GM12892 (cell line): ENCODE measurements at regions not wholly inside any gene's neighbourhood (a gene's known extent, or its start where the extent isn't known, plus 50 kb on each side); places are given as distances from the start of the nearest gene placed in this dataset.

Experiments used
- POLR2A ChIP-seq: IDR thresholded peaks from 2 replicates; pipeline ENCODE4 v1.6.1; 2011; ENCODE audit warnings: low read depth, low read length, control low read depth
- POLR2AphosphoS5 ChIP-seq: IDR thresholded peaks from 2 replicates; pipeline ENCODE4 v1.6.1; 2011; ENCODE audit warnings: low read depth, low read length, control low read depth
- TAF1 ChIP-seq: IDR thresholded peaks from 2 replicates; pipeline ENCODE4 v1.6.1; 2011; ENCODE audit warnings: low read depth, mild to moderate bottlenecking, control low read depth, low read length, borderline replicate concordance

GRCh38 chr2:14557111-14557510, 75.4 kb upstream of the LRATD1 start:
- TF ChIP-seq POLR2AphosphoS5 (no peak), POLR2A (no peak), TAF1 (no peak)
